ENCODE measurements at regions not wholly inside any gene's neighbourhood (a gene's known extent, or its start where the extent isn't known, plus 50 kb on each side); places are given as distances from the start of the nearest gene placed in this dataset.

DNA sequence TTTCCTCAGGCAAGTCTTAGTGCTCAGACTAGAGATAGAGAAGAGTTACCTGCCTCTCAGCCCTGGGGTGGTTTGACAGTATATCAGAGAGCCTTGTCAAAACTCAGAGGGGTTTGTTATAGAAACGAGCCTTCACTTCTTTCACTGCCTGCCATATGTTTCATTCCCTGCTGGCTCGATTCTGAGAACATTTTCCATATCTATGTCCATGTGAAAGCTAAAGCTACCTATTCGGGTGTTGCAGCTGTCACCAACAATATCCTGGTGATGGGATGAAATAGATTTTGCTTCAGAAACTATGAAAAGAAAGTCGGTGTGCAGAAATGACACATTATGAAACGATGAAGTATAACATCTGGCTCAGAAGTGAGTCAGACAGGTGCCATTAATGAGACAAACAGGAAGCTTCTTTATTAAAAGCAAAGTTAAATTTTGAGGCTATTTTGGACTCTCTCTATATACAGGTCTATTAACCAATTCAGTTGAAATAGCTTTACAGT, 56.1 kb upstream of the TANK start:
- no peak for DNase-seq (ENCODE audit: low read depth)

DNA sequence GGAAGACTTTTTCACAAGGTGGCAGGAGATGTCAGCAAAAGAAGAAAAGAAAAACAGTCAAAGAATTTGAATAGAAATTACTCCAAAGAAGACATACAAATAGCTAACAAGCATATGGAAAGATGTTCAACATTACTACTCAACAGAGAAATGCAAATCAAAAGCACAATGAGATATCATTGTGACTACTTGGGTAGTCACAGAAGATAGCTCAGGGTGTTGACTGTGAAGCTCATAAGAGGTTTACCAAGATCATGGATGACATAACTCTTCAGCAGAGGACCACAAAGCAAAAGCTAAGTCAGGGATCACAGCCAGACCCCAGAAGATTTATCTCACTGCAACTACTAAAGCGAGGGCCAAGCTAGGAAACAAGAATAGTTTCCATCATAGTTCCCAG, 53.0 kb upstream of the TANK start:
- no peak for DNase-seq (ENCODE audit: low read depth)

All from forelimb muscle (tissue), 1 donor.